HEK293 (cell line): ENCODE measurements at regions not wholly inside any gene's neighbourhood (a gene's known extent, or its start where the extent isn't known, plus 50 kb on each side); places are given as distances from the start of the nearest gene placed in this dataset.
"Not testable (repeated sequence)": the region's sequence is repeated elsewhere in the genome, so short reads cannot be mapped to it uniquely, and the experiment has no call there.

ENCODE experiments used
- FEZF1 ChIP-seq: fragments of 450-650 bp; formaldehyde crosslinking; IDR thresholded peaks from 2 replicates; pipeline ENCODE4 v1.5.1; 2016; ENCODE audit warnings: missing biosample characterization, missing genetic modification characterization
- SETDB1 ChIP-seq: IDR thresholded peaks from one replicate; pipeline ENCODE4 v1.6.1; 2017; ENCODE audit warnings: mild to moderate bottlenecking, low read length, moderate library complexity, mixed read lengths; ENCODE audit not compliant: insufficient read length
- YY1 ChIP-seq: fragments of 450-650 bp; formaldehyde crosslinking; IDR thresholded peaks from 2 replicates; pipeline ENCODE4 v1.5.1; 2018; ENCODE audit warnings: missing biosample characterization, missing genetic modification characterization
- ZBTB48 ChIP-seq: fragments of 450-650 bp; formaldehyde crosslinking; IDR thresholded peaks from 2 replicates; pipeline ENCODE4 v1.5.1; 2016; ENCODE audit warnings: missing biosample characterization, missing genetic modification characterization
- ZNF658 ChIP-seq: fragments of 450-650 bp; formaldehyde crosslinking; IDR thresholded peaks from 2 replicates; pipeline ENCODE4; 2016; ENCODE audit warnings: missing biosample characterization, missing genetic modification characterization
- TF ChIP-seq, protein P1 (sequence below): fragments of 450-650 bp; formaldehyde crosslinking; IDR thresholded peaks from 2 replicates; pipeline ENCODE4 v1.5.1; 2016; ENCODE audit warnings: missing biosample characterization, missing genetic modification characterization
- TF ChIP-seq, protein P2 (sequence below): fragments of 450-650 bp; formaldehyde crosslinking; conservative IDR thresholded peaks from 2 replicates; pipeline ENCODE4 v1.5.1; 2016; ENCODE audit warnings: low read depth, missing biosample characterization, missing genetic modification characterization

- TF ChIP-seq, protein P1, sequence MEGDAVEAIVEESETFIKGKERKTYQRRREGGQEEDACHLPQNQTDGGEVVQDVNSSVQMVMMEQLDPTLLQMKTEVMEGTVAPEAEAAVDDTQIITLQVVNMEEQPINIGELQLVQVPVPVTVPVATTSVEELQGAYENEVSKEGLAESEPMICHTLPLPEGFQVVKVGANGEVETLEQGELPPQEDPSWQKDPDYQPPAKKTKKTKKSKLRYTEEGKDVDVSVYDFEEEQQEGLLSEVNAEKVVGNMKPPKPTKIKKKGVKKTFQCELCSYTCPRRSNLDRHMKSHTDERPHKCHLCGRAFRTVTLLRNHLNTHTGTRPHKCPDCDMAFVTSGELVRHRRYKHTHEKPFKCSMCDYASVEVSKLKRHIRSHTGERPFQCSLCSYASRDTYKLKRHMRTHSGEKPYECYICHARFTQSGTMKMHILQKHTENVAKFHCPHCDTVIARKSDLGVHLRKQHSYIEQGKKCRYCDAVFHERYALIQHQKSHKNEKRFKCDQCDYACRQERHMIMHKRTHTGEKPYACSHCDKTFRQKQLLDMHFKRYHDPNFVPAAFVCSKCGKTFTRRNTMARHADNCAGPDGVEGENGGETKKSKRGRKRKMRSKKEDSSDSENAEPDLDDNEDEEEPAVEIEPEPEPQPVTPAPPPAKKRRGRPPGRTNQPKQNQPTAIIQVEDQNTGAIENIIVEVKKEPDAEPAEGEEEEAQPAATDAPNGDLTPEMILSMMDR (tag by site-specific recombination), result not testable (repeated sequence)
- not testable (repeated sequence) for TF ChIP-seq YY1; ZBTB48; ZNF658; SETDB1; FEZF1 (tag by site-specific recombination)
- TF ChIP-seq, protein P2, sequence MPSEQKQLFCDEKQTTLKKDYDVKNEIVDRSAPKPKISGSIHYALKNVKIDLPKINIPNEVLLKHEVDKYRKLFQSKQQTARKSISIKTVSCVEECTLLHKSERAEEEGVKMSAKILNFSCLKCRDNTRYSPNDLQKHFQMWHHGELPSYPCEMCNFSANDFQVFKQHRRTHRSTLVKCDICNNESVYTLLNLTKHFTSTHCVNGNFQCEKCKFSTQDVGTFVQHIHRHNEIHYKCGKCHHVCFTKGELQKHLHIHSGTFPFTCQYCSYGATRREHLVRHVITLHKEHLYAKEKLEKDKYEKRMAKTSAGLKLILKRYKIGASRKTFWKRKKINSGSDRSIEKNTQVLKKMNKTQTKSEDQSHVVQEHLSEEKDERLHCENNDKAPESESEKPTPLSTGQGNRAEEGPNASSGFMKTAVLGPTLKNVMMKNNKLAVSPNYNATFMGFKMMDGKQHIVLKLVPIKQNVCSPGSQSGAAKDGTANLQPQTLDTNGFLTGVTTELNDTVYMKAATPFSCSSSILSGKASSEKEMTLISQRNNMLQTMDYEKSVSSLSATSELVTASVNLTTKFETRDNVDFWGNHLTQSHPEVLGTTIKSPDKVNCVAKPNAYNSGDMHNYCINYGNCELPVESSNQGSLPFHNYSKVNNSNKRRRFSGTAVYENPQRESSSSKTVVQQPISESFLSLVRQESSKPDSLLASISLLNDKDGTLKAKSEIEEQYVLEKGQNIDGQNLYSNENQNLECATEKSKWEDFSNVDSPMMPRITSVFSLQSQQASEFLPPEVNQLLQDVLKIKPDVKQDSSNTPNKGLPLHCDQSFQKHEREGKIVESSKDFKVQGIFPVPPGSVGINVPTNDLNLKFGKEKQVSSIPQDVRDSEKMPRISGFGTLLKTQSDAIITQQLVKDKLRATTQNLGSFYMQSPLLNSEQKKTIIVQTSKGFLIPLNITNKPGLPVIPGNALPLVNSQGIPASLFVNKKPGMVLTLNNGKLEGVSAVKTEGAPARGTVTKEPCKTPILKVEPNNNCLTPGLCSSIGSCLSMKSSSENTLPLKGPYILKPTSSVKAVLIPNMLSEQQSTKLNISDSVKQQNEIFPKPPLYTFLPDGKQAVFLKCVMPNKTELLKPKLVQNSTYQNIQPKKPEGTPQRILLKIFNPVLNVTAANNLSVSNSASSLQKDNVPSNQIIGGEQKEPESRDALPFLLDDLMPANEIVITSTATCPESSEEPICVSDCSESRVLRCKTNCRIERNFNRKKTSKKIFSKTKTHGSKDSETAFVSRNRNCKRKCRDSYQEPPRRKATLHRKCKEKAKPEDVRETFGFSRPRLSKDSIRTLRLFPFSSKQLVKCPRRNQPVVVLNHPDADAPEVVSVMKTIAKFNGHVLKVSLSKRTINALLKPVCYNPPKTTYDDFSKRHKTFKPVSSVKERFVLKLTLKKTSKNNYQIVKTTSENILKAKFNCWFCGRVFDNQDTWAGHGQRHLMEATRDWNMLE (tag by site-specific recombination), result not testable (repeated sequence)
Measured at GRCh38 chr6:27173232-27173601, 74.3 kb upstream of the PRSS16 start.
